HFFc6 (cell line): ENCODE measurements at regions not wholly inside any gene's neighbourhood (a gene's known extent, or its start where the extent isn't known, plus 50 kb on each side); places are given as distances from the start of the nearest gene placed in this dataset.

Source experiments
- DNase-seq: peaks from one replicate; pipeline ENCODE4 v3.0.0-alpha.2; 2018
- H3K27ac Mint-ChIP-seq: 2 replicates; pipeline ENCODE4 v1.8.0; 2020; ENCODE audit warnings: mild to moderate bottlenecking, mixed read lengths
- H3K27me3 Mint-ChIP-seq: 2 replicates; pipeline ENCODE4 v1.8.0; 2021; ENCODE audit warnings: mild to moderate bottlenecking, moderate library complexity, mixed read lengths; ENCODE audit not compliant: insufficient read depth
- H3K36me3 Mint-ChIP-seq: 2 replicates; pipeline ENCODE4 v1.8.0; 2021; ENCODE audit warnings: low read depth, mixed read lengths
- H3K4me1 Mint-ChIP-seq: 2 replicates; pipeline ENCODE4 v1.8.0; 2020; ENCODE audit warnings: low read depth, mixed read lengths
- H3K4me3 Mint-ChIP-seq: 2 replicates; pipeline ENCODE4 v1.8.0; 2020; ENCODE audit warnings: mild to moderate bottlenecking, moderate library complexity, mixed read lengths
- H3K9me3 Mint-ChIP-seq: 2 replicates; pipeline ENCODE4 v1.8.0; 2020; ENCODE audit warnings: mild to moderate bottlenecking, mixed read lengths
- TF ChIP-seq, protein P1 (sequence below): fragments of 200-600 bp; sonication (generic); IDR thresholded peaks from 2 replicates; pipeline ENCODE4 v1.5.0; 2021; ENCODE audit warnings: antibody characterized with exemption, mild to moderate bottlenecking

DNA sequence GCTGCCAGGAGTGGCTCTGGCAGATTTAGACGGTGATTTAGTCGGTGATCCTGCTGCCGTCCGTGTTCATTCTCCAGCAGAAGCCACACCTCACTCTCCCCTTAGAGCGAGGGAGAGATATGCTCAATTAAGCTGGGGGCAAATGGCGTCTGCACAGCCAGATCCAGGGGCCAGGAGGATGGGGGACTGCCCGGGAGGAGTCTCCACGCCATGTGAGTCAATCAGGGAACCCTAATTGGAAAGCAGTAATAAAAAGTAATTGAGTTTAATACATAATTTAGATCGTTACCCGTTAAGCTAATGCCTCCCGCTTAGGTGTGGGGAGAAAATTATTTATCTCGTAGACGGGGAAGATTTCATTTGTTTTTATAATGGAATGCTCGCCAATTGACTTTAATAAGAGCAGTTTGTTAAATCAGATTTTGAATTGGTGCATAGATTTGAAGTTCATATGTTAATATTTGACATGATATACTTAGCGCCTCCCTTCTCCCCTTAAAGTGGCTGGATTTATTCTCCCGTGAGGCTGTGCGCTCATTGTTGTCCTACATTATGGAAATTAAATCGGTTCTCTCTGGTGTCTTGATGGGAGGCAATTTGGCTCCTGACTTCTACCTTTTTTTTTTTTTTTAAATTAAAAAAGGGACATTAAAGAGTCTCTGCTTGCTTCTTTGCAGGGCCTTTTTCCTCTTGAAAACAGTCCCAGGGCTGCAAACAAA, 104.9 kb upstream of the C14orf180 start:
- Mint-ChIP-seq H3K36me3 (peaks cover 15% of the 10 kb centered on the region), H3K9me3 (peaks cover 38% of the 10 kb centered on the region), H3K4me1 (no peaks in the 10 kb centered on the region), H3K27ac (no peak overlapping the region), H3K27me3 (peaks cover 5% of the 10 kb centered on the region), H3K4me3 (no peak overlapping the region)
- DNase-seq: no peak
- TF ChIP-seq, protein P1, sequence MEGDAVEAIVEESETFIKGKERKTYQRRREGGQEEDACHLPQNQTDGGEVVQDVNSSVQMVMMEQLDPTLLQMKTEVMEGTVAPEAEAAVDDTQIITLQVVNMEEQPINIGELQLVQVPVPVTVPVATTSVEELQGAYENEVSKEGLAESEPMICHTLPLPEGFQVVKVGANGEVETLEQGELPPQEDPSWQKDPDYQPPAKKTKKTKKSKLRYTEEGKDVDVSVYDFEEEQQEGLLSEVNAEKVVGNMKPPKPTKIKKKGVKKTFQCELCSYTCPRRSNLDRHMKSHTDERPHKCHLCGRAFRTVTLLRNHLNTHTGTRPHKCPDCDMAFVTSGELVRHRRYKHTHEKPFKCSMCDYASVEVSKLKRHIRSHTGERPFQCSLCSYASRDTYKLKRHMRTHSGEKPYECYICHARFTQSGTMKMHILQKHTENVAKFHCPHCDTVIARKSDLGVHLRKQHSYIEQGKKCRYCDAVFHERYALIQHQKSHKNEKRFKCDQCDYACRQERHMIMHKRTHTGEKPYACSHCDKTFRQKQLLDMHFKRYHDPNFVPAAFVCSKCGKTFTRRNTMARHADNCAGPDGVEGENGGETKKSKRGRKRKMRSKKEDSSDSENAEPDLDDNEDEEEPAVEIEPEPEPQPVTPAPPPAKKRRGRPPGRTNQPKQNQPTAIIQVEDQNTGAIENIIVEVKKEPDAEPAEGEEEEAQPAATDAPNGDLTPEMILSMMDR: no peak

DNA sequence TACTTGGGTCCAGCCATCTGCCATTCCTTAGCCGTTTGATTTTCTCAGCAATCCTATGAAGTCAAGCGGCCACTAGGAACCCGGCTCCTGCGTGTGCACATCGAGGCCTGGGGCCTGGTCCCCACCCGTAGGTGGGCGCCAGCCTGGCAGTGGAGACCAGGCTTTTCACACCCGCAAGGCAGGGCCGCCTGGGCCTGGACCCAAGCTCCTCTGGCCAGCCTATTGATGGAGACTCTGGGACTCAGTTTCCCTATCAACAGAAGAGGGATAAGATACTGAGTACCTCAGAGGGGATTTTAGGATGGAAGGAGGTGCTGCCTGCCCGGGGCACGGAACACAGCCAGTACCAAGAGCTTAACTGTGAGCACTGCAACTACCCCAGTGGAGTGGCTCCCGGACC, 104.3 kb upstream of the C14orf180 start:
- Mint-ChIP-seq H3K9me3 (peaks cover 39% of the 10 kb centered on the region), H3K36me3 (peaks cover 15% of the 10 kb centered on the region), H3K4me3 (no peak overlapping the region), H3K4me1 (no peaks in the 10 kb centered on the region), H3K27me3 (peaks cover 5% of the 10 kb centered on the region), H3K27ac (no peak overlapping the region)
- TF ChIP-seq, protein P1: no peak
- DNase-seq: no peak

DNA sequence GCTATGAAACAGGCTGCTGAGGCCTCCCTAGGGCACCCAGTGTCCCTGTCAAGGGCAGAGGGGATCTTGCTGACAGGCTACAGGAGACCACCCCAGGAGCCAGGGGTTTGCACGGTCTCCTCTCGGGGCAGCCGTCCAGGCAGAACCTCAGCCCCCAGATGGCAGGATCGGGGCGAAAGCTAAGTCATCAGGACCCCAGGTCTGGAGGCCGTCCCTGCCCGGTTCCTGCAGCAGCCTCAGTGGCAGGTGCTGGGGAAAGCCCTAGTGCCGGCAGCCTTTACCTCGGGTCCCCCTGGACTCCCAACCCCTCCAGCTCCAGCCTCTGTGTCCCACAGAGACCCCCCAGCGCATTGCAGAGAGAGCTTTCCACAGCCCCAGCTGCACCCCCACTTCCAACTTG, 103.8 kb upstream of the C14orf180 start:
- H3K4me3 Mint-ChIP-seq: no peak overlapping the region
- no peak overlapping the region for H3K27ac Mint-ChIP-seq
- peaks cover 6% of the 10 kb centered on the region for H3K27me3 Mint-ChIP-seq
- peaks cover 37% of the 10 kb centered on the region for H3K9me3 Mint-ChIP-seq
- H3K4me1 Mint-ChIP-seq: no peaks in the 10 kb centered on the region
- TF ChIP-seq, protein P1: no peak
- H3K36me3 Mint-ChIP-seq: peaks cover 15% of the 10 kb centered on the region
- no peak for DNase-seq

DNA sequence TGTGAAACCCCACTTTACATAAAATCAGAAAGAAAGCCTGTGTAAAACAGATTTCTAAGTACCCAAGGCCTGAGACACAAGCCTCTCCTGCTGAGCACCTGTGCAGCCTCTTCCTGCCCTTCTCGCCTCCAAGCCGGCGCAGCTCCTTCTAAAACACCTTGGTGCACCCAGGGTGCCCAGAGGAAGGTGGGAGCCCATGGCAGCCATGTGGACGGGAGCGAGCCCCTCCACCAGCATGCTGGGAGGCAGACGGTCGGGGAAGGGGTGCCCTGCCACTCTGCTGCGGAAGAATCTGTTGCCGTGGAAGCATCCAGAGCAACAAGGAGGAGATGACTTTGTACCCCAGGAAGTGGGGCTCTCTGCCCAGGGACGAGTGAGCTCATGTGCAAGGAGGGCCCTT, 103.1 kb upstream of the C14orf180 start:
- no peaks in the 10 kb centered on the region for H3K4me1 Mint-ChIP-seq
- peaks cover 6% of the 10 kb centered on the region for H3K27me3 Mint-ChIP-seq

DNA sequence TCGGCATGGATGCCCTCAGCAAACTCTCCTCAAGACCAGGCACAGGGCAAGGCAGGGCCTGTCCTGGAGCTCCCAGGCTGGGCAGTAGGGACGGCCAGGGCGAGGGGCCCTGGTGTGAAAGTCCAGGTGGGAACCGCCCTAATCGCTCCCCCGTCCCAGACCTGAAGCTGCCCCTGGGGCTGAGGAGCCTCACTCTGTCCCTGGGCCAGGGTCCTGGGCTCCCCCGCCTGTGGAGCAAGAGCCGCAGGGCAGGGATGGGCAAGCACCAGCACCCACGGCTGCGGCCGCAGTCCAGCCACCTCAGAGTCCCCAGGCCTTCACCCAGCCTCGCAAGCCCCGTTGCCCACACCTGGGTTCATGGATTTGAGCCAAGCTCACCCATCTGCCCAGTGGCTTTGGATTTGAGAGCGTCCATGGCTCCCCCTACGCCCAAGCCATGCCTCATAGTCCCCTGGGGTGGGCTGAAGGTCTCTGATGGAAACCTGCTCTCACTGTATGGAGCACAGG, 102.4 kb upstream of the C14orf180 start:
- peaks cover 4% of the 10 kb centered on the region for H3K27me3 Mint-ChIP-seq
- TF ChIP-seq, protein P1: no peak
- peaks cover 11% of the 10 kb centered on the region for H3K36me3 Mint-ChIP-seq
- H3K4me1 Mint-ChIP-seq: no peaks in the 10 kb centered on the region
- peaks cover 42% of the 10 kb centered on the region for H3K9me3 Mint-ChIP-seq
- DNase-seq: no peak
- no peak overlapping the region for H3K27ac Mint-ChIP-seq
- no peak overlapping the region for H3K4me3 Mint-ChIP-seq

More for the DNA sequence above, 103.1 kb upstream of the C14orf180 start:
- DNase-seq: no peak
- no peak overlapping the region for H3K27ac Mint-ChIP-seq
- H3K36me3 Mint-ChIP-seq: peaks cover 14% of the 10 kb centered on the region
- peaks cover 43% of the 10 kb centered on the region for H3K9me3 Mint-ChIP-seq
- TF ChIP-seq, protein P1: no peak
- H3K4me3 Mint-ChIP-seq: no peak overlapping the region
